H54 (cell line): ENCODE measurements at regions not wholly inside any gene's neighbourhood (a gene's known extent, or its start where the extent isn't known, plus 50 kb on each side); places are given as distances from the start of the nearest gene placed in this dataset.
"Not testable (repeated sequence)": the region's sequence is repeated elsewhere in the genome, so short reads cannot be mapped to it uniquely, and the experiment has no call there.

Experiments
- DNase-seq: peaks from one replicate; pipeline ENCODE4 v3.0.0; 2011; ENCODE audit warnings: low spot score, mixed read lengths; ENCODE audit not compliant: insufficient read length
- FAIRE-seq: peaks from 3 replicates; lab custom pipeline; 2011; peaks lifted over from hg19 to GRCh38; lab: Jason Lieb, UNC
- POLR2A ChIP-seq: IDR thresholded peaks from 2 replicates; pipeline ENCODE4 v1.6.1; 2011; ENCODE audit warnings: low read depth, mild to moderate bottlenecking, low read length

- no peak for TF ChIP-seq POLR2A
- no peak for FAIRE-seq
- no peak for DNase-seq
Measured at GRCh38 chr3:20853890-20854289, 667.9 kb upstream of the SGO1 start.

GRCh38 chr3:20852712-20853111 lies 666.7 kb upstream of the SGO1 start:
- DNase-seq, result no peak
- no peak for TF ChIP-seq POLR2A
- FAIRE-seq, result no peak

- no peak for TF ChIP-seq POLR2A
- no peak for FAIRE-seq
- DNase-seq, result no peak
Measured at GRCh38 chr3:20849975-20850374, 664.0 kb upstream of the SGO1 start.

GRCh38 chr3:20846832-20847231 lies 660.8 kb upstream of the SGO1 start:
- no peak for TF ChIP-seq POLR2A
- no peak for DNase-seq
- no peak for FAIRE-seq

- FAIRE-seq (no peak), DNase-seq (no peak)
- no peak for TF ChIP-seq POLR2A
Measured at GRCh38 chr3:20846066-20846465, 660.1 kb upstream of the SGO1 start.

- no peak for TF ChIP-seq POLR2A
- no peak for FAIRE-seq
- no peak for DNase-seq
Measured at GRCh38 chr3:20844851-20845250, 658.8 kb upstream of the SGO1 start.

GRCh38 chr3:20842594-20843436 lies 656.8 kb upstream of the SGO1 start:
- TF ChIP-seq POLR2A, result no peak
- DNase-seq (no peak), FAIRE-seq (no peak)

GRCh38 chr3:20842002-20842401 lies 656.0 kb upstream of the SGO1 start:
- no peak for DNase-seq
- no peak for FAIRE-seq
- no peak for TF ChIP-seq POLR2A

- DNase-seq (no peak), FAIRE-seq (no peak)
- TF ChIP-seq POLR2A, result no peak
Measured at GRCh38 chr3:20837676-20838302, 651.8 kb upstream of the SGO1 start.

- DNase-seq (no peak), FAIRE-seq (no peak)
- no peak for TF ChIP-seq POLR2A
Measured at GRCh38 chr3:20836801-20837200, 650.8 kb upstream of the SGO1 start.

GRCh38 chr3:20832963-20833362 lies 647.0 kb upstream of the SGO1 start:
- TF ChIP-seq POLR2A, result no peak
- DNase-seq (no peak), FAIRE-seq (no peak)

- no peak for TF ChIP-seq POLR2A
- FAIRE-seq, result no peak
- no peak for DNase-seq
Measured at GRCh38 chr3:20822251-20822650, 636.2 kb upstream of the SGO1 start.

GRCh38 chr3:20820872-20821271 lies 634.9 kb upstream of the SGO1 start:
- DNase-seq, FAIRE-seq: not testable (repeated sequence)

GRCh38 chr3:20811631-20812030 lies 625.6 kb upstream of the SGO1 start:
- no peak for TF ChIP-seq POLR2A
- no peak for FAIRE-seq
- no peak for DNase-seq

- no peak for TF ChIP-seq POLR2A
- DNase-seq (no peak), FAIRE-seq (no peak)
Measured at GRCh38 chr3:20811006-20811405, 625.0 kb upstream of the SGO1 start.
